HG02885 (cell line): ENCODE measurements at regions not wholly inside any gene's neighbourhood (a gene's known extent, or its start where the extent isn't known, plus 50 kb on each side); places are given as distances from the start of the nearest gene placed in this dataset.
"Not testable (repeated sequence)": the region's sequence is repeated elsewhere in the genome, so short reads cannot be mapped to it uniquely, and the experiment has no call there.

ENCODE experiments used
- ATAC-seq: cut with Tn5 transposase; IDR thresholded peaks from one replicate; pipeline ENCODE4 v1.9.1; 2021; ENCODE audit warnings: mild to moderate bottlenecking; ENCODE audit not compliant: unreplicated experiment, poor library complexity

GRCh38 chr15:70248116-70249025 is 150.7 kb upstream of the TLE3 start:
- no peak for ATAC-seq

- no peak for ATAC-seq
Measured at GRCh38 chr15:70247281-70247680, 149.6 kb upstream of the TLE3 start.

GRCh38 chr15:70246623-70247220 is 149.0 kb upstream of the TLE3 start:
- no peak for ATAC-seq

GRCh38 chr15:70245932-70246622 is 148.4 kb upstream of the TLE3 start:
- no peak for ATAC-seq

- no peak for ATAC-seq
Measured at GRCh38 chr15:70244978-70245542, 147.3 kb upstream of the TLE3 start.

GRCh38 chr15:70243686-70244540 is 146.2 kb upstream of the TLE3 start:
- no peak for ATAC-seq

GRCh38 chr15:70242951-70243685 is 145.4 kb upstream of the TLE3 start:
- no peak for ATAC-seq

GRCh38 chr15:70241561-70242320 is 144.0 kb upstream of the TLE3 start:
- no peak for ATAC-seq

- no peak for ATAC-seq
Measured at GRCh38 chr15:70240820-70241430, 143.2 kb upstream of the TLE3 start.

GRCh38 chr15:70240082-70240481 is 142.4 kb upstream of the TLE3 start:
- peak; percentile 74 for ATAC-seq

- ATAC-seq: no peak
Measured at GRCh38 chr15:70238917-70239316, 141.2 kb upstream of the TLE3 start.

- ATAC-seq: no peak
Measured at GRCh38 chr15:70237626-70238025, 139.9 kb upstream of the TLE3 start.

GRCh38 chr15:70236341-70237086 is 138.8 kb upstream of the TLE3 start:
- no peak for ATAC-seq

- no peak for ATAC-seq
Measured at GRCh38 chr15:70235347-70235746, 137.6 kb upstream of the TLE3 start.

GRCh38 chr15:70234256-70234905 is 136.7 kb upstream of the TLE3 start:
- no peak for ATAC-seq

- ATAC-seq: no peak
Measured at GRCh38 chr15:70231484-70231883, 133.8 kb upstream of the TLE3 start.

GRCh38 chr15:70227918-70228317 is 130.2 kb upstream of the TLE3 start:
- not testable (repeated sequence) for ATAC-seq
